Coronary artery (tissue), 2 donors: ENCODE measurements at regions not wholly inside any gene's neighbourhood (a gene's known extent, or its start where the extent isn't known, plus 50 kb on each side); places are given as distances from the start of the nearest gene placed in this dataset.

Experiments used
- DNase-seq: peaks from one replicate; pipeline ENCODE4 v3.0.0-alpha.2; 2017; ENCODE audit warnings: low spot score
- H3K27ac ChIP-seq, 2 donors: fragments of 200-600 bp; sonication (generic); one replicate each; pipeline ENCODE4 v1.5.1; 2016 to 2019
- H3K4me3 ChIP-seq: fragments of 200-600 bp; sonication (generic); 2 replicates; pipeline ENCODE4 v1.5.1; 2016; ENCODE audit warnings: mild to moderate bottlenecking, moderate library complexity
- CTCF ChIP-seq: fragments of 200-600 bp; sonication (generic); IDR thresholded peaks from one replicate; pipeline ENCODE4 v1.5.1; 2019; ENCODE audit warnings: antibody characterized with exemption

GRCh38 chr2:176817061-176817565 lies 395.5 kb upstream of the HNRNPA3 start:
- H3K4me3 ChIP-seq: no peak overlapping the region
- no peak for DNase-seq
- TF ChIP-seq CTCF: no peak
- no peak overlapping the region for H3K27ac ChIP-seq

- no peak for TF ChIP-seq CTCF
- Histone ChIP-seq H3K4me3 (no peak overlapping the region), H3K27ac (no peak overlapping the region)
- no peak for DNase-seq
Measured at GRCh38 chr2:176818076-176818475, 394.5 kb upstream of the HNRNPA3 start.

GRCh38 chr2:176818617-176819016 lies 394.0 kb upstream of the HNRNPA3 start:
- DNase-seq: no peak
- TF ChIP-seq CTCF: no peak
- Histone ChIP-seq H3K4me3 (no peak overlapping the region), H3K27ac (no peak overlapping the region)

GRCh38 chr2:176819306-176819705 lies 393.3 kb upstream of the HNRNPA3 start:
- no peak for TF ChIP-seq CTCF
- no peak overlapping the region for H3K27ac ChIP-seq
- no peak for DNase-seq
- H3K4me3 ChIP-seq: no peak overlapping the region

- no peak for DNase-seq
- Histone ChIP-seq H3K4me3 (no peak overlapping the region), H3K27ac (no peak overlapping the region)
- no peak for TF ChIP-seq CTCF
Measured at GRCh38 chr2:176820371-176820932, 392.1 kb upstream of the HNRNPA3 start.

- Histone ChIP-seq H3K27ac (no peak overlapping the region), H3K4me3 (no peak overlapping the region)
- DNase-seq: no peak
- TF ChIP-seq CTCF: no peak
Measured at GRCh38 chr2:176821350-176821749, 391.2 kb upstream of the HNRNPA3 start.

- no peak for DNase-seq
- TF ChIP-seq CTCF: no peak
- Histone ChIP-seq H3K27ac (no peak overlapping the region), H3K4me3 (no peak overlapping the region)
Measured at GRCh38 chr2:176822060-176822459, 390.5 kb upstream of the HNRNPA3 start.
